Stomach (tissue), 8 donors: ENCODE measurements at regions not wholly inside any gene's neighbourhood (a gene's known extent, or its start where the extent isn't known, plus 50 kb on each side); places are given as distances from the start of the nearest gene placed in this dataset.

Experiments used
- DNase-seq, 2 donors: peaks; one replicate each; pipeline versions ENCODE4 v3.0.0 to v3.0.0-alpha.2; 2013 to 2019
- H3K27ac ChIP-seq, 5 donors: fragments of 200-600 bp in 4 of 5; sonication (generic) in 4 of 5; one replicate each; pipeline ENCODE4 v1.5.1; 2013 to 2019; ENCODE audit warnings: mild to moderate bottlenecking in 1 of 5, moderate library complexity in 1 of 5
- H3K27me3 ChIP-seq, 3 donors: fragments of 200-600 bp; sonication (generic); one replicate each; pipeline ENCODE4 v1.5.1; 2017 to 2019; ENCODE audit warnings: mixed run types in 1 of 3
- H3K36me3 ChIP-seq, 4 donors: fragments of 200-600 bp; sonication (generic); 1 replicate in 3 of 4; 2 replicates in 1 of 4; pipeline ENCODE4 v1.5.1; 2016 to 2019
- H3K4me1 ChIP-seq, 4 donors: fragments of 200-600 bp; sonication (generic); one replicate each; pipeline ENCODE4 v1.5.1; 2016 to 2019
- H3K4me3 ChIP-seq, 4 donors: fragments of 200-600 bp; sonication (generic) in 3 of 4; one replicate each; pipeline ENCODE4 v1.5.1; 2016 to 2019; ENCODE audit warnings: mild to moderate bottlenecking in 1 of 4
- H3K9me3 ChIP-seq, 4 donors: fragments of 200-600 bp; sonication (generic); one replicate each; pipeline ENCODE4 v1.5.1; 2016 to 2019
- CTCF ChIP-seq, 7 experiments: fragments of 450-650 bp in 4 of 7; fragments of 200-600 bp in 3 of 7; sonication (generic) in 3 of 7; IDR thresholded peaks; one replicate each; pipeline ENCODE4 v1.5.1; 2016 to 2019; ENCODE audit warnings: antibody characterized with exemption in 7 of 7, control low read depth in 2 of 7, mild to moderate bottlenecking in 1 of 7
- EP300 ChIP-seq: sonication (generic); formaldehyde crosslinking; IDR thresholded peaks from one replicate; pipeline ENCODE4 v1.6.1; 2017; ENCODE audit warnings: antibody characterized with exemption
- POLR2A ChIP-seq, 4 donors: fragments of 450-650 bp; IDR thresholded peaks; one replicate each; pipeline ENCODE4 v1.6.1; 2016; ENCODE audit warnings: antibody characterized with exemption in 4 of 4, control low read depth in 2 of 4, mild to moderate bottlenecking in 1 of 4, moderate library complexity in 1 of 4
- POLR2AphosphoS5 ChIP-seq, 3 donors: sonication (generic); formaldehyde crosslinking; IDR thresholded peaks; one replicate each; pipeline ENCODE4 v1.6.1; 2016; ENCODE audit warnings: antibody characterized with exemption in 3 of 3
- WGBS, 5 donors: extraction: QIAGEN DNeasy Blood & Tissue Kit in 3 of 5; methylation state at CpG; one replicate each; pipeline versions ENCODE4 v1.1.5 to v1.1.7; 2013 to 2018; 5-methylcytosine and 5-hydroxymethylcytosine counted together
- intact Hi-C: fragments of 100-400 bp; cut with DNase I; formaldehyde crosslinking; loops from one replicate; pipeline ENCODE4 v1.15.1; 2023; ENCODE audit warnings: low total_unique reads
- donor health status: healthy with polysubstance abuse.
- donor health status: Bipolar disorder and iron deficiency.
- donor health status: healthy.

- no peak for DNase-seq
- H3K9me3 ChIP-seq = peaks cover 0 to 3% (median 0%) of the 10 kb centered on the region in 4 donors
- no peak overlapping the region for H3K4me3 ChIP-seq
- intact Hi-C loops = no loop called here
- no peaks in the 10 kb centered on the region for H3K36me3 ChIP-seq
- no peak overlapping the region for H3K27ac ChIP-seq
- no peak for TF ChIP-seq EP300
- H3K27me3 ChIP-seq = no peaks in the 10 kb centered on the region
- WGBS, 5 donors = 82 to 93% (median 92%) methylated on average over 2 of the region's 2 CpGs
- H3K4me1 ChIP-seq = no peaks in the 10 kb centered on the region
Observed at GRCh38 chr11:25939691-25940090, 392.2 kb upstream of the ANO3 start.

GRCh38 chr11:25941353-25941752 lies 390.6 kb upstream of the ANO3 start:
- H3K4me3 ChIP-seq = no peak overlapping the region
- no peak for TF ChIP-seq POLR2AphosphoS5 (IDR thresholded peaks at IDR 0.05)
- TF ChIP-seq POLR2A (IDR thresholded peaks at IDR 0.05) = no peak
- TF ChIP-seq EP300 = no peak
- no peak for TF ChIP-seq CTCF (IDR thresholded peaks at IDR 0.05)
- H3K27ac ChIP-seq = no peak overlapping the region
- WGBS, 5 donors = 26 to 63% (median 45%) methylated on average over 1 of the region's 1 CpG
- H3K36me3 ChIP-seq = no peaks in the 10 kb centered on the region
- no peaks in the 10 kb centered on the region for H3K4me1 ChIP-seq
- no peaks in the 10 kb centered on the region for H3K9me3 ChIP-seq
- no peak for DNase-seq
- intact Hi-C loops = no loop called here
- H3K27me3 ChIP-seq = no peaks in the 10 kb centered on the region

- Histone ChIP-seq H3K36me3 (no peaks in the 10 kb centered on the region), H3K4me1 (no peaks in the 10 kb centered on the region), H3K9me3 (no peaks in the 10 kb centered on the region), H3K27ac (no peak overlapping the region), H3K4me3 (no peak overlapping the region), H3K27me3 (no peaks in the 10 kb centered on the region)
- intact Hi-C loops = no loop called here
- TF ChIP-seq POLR2A (IDR thresholded peaks at IDR 0.05) (no peak), POLR2AphosphoS5 (IDR thresholded peaks at IDR 0.05) (no peak), EP300 (no peak), CTCF (IDR thresholded peaks at IDR 0.05) (no peak)
- 69 to 86% (median 81%) methylated on average over 6 of the region's 6 CpGs for WGBS, 5 donors
- DNase-seq = no peak
Observed at GRCh38 chr11:25943031-25943430, 388.9 kb upstream of the ANO3 start.

GRCh38 chr11:25943777-25944661 lies 387.9 kb upstream of the ANO3 start:
- no peaks in the 10 kb centered on the region for H3K27me3 ChIP-seq
- H3K27ac ChIP-seq = no peak overlapping the region
- intact Hi-C loops = no loop called here
- no peaks in the 10 kb centered on the region for H3K4me1 ChIP-seq
- no peaks in the 10 kb centered on the region for H3K36me3 ChIP-seq
- 75 to 84% (median 77%) methylated on average over 11 to 17 of the region's 17 CpGs for WGBS, 5 donors
- TF ChIP-seq POLR2A (IDR thresholded peaks at IDR 0.05) (no peak), POLR2AphosphoS5 (IDR thresholded peaks at IDR 0.05) (no peak), CTCF (IDR thresholded peaks at IDR 0.05) (no peak), EP300 (no peak)
- H3K9me3 ChIP-seq = no peaks in the 10 kb centered on the region
- DNase-seq = no peak
- H3K4me3 ChIP-seq = no peak overlapping the region

- Histone ChIP-seq H3K9me3 (no peaks in the 10 kb centered on the region), H3K4me3 (no peak overlapping the region), H3K36me3 (no peaks in the 10 kb centered on the region), H3K27ac (no peak overlapping the region), H3K27me3 (no peaks in the 10 kb centered on the region), H3K4me1 (no peaks in the 10 kb centered on the region)
- DNase-seq = no peak
- intact Hi-C loops = no loop called here
- 65 to 78% (median 68%) methylated on average over 2 of the region's 2 CpGs for whole genome bisulfite sequencing, 5 donors
- TF ChIP-seq POLR2A (IDR thresholded peaks at IDR 0.05) (no peak), EP300 (no peak), CTCF (IDR thresholded peaks at IDR 0.05) (no peak), POLR2AphosphoS5 (IDR thresholded peaks at IDR 0.05) (no peak)
Observed at GRCh38 chr11:25949918-25950317, 382.0 kb upstream of the ANO3 start.
